ENCODE measurements at regions not wholly inside any gene's neighbourhood (a gene's known extent, or its start where the extent isn't known, plus 50 kb on each side); places are given as distances from the start of the nearest gene placed in this dataset.
"Not testable (repeated sequence)": the region's sequence is repeated elsewhere in the genome, so short reads cannot be mapped to it uniquely, and the experiment has no call there.

- no peak overlapping the region for H3K4me3 ChIP-seq (ENCODE audit: low read depth, low read length)
- TF ChIP-seq CTCF (IDR thresholded peaks at IDR 0.05; ENCODE audit: low read depth, low read length): no peak
These were observed 131.6 kb downstream of the SKIDA1 start for GRCh38 chr10:21393931-21394330.

GRCh38 chr10:21388589-21388988 lies 136.9 kb downstream of the SKIDA1 start:
- no peak overlapping the region for H3K4me3 ChIP-seq (ENCODE audit: low read depth, low read length)
- no peak for TF ChIP-seq CTCF (IDR thresholded peaks at IDR 0.05; ENCODE audit: low read depth, low read length)

DNA sequence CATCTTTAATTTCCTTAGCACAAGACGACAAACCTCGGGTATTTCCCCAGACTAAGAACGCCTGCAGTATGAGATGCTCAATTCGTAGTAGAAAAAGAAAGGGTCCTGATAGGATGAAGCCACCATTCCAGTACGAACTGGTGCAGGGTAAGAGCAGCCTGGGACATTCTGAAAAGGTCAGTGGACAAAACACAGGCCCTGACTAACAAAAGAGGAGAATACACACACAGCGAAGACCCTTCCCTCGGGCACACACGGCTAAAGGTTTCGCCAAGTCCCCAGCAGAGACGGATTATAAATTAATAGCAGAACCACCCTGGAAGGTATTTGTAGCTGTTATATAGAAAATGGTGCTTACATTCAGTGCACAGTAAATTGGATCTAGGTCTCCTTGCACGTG lies 137.6 kb downstream of the SKIDA1 start:
- TF ChIP-seq CTCF (IDR thresholded peaks at IDR 0.05; ENCODE audit: low read depth, low read length): no peak
- H3K4me3 ChIP-seq (ENCODE audit: low read depth, low read length): no peak overlapping the region

GRCh38 chr10:21385996-21386585 lies 139.4 kb downstream of the SKIDA1 start:
- TF ChIP-seq CTCF (IDR thresholded peaks at IDR 0.05; ENCODE audit: low read depth, low read length): no peak
- no peak overlapping the region for H3K4me3 ChIP-seq (ENCODE audit: low read depth, low read length)

GRCh38 chr10:21385536-21385935 lies 139.9 kb downstream of the SKIDA1 start:
- H3K4me3 ChIP-seq (ENCODE audit: low read depth, low read length): no peak overlapping the region
- no peak for TF ChIP-seq CTCF (IDR thresholded peaks at IDR 0.05; ENCODE audit: low read depth, low read length)

GRCh38 chr10:21379143-21379542 lies 146.3 kb downstream of the SKIDA1 start:
- H3K4me3 ChIP-seq (ENCODE audit: low read depth, low read length): no peak overlapping the region
- TF ChIP-seq CTCF (IDR thresholded peaks at IDR 0.05; ENCODE audit: low read depth, low read length): no peak

DNA sequence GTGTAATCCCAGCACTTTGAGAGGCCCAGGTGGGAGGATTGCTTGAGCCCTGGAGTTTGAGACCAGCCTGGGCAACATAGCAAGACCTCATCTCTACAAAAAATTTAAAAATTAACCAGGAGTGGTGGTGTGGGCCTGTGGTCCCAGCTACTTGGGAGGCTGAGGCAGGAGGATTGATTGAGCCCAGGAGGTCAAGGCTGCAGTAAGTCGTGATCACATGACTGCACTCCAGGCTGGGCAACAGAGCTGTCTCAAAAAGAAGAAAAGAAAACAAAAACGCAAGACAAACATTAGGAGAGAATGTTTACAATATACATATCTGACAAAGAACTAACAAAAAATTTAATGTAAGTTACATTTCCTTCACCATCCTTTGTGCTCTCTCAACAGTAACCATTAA lies 150.2 kb downstream of the SKIDA1 start:
- H3K4me3 ChIP-seq (ENCODE audit: low read depth, low read length): not testable (repeated sequence)

DNA sequence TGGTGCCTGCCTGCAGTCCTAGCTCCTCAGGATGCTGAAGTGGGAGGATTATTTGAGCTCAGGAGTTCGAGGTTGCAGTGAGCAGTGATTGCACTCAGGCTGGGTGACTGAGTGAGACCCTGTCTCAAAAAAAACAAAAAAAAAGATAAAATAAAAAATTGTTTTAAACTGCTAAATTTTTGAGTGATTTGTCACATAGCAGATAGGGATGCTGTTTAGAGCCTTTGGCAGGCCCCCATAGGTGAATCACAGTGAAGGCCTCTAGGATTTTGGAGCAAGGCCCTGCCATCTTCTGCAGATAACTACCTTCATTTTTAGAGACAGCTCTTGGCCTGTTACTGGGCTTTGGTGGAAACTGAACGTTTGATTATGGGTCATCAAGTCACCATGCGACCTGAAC lies 151.6 kb downstream of the SKIDA1 start:
- not testable (repeated sequence) for H3K4me3 ChIP-seq (ENCODE audit: low read depth, low read length)

Measured in WI38 (cell line).